ENCODE measurements at regions not wholly inside any gene's neighbourhood (a gene's known extent, or its start where the extent isn't known, plus 50 kb on each side); places are given as distances from the start of the nearest gene placed in this dataset.

- WGBS, 4 donors, result 53 to 64% (median 61%) methylated on average over 4 of the region's 4 CpGs
- H3K27me3 ChIP-seq, result no peaks in the 10 kb centered on the region
- peaks cover 0 to 10% of the 10 kb centered on the region in 2 donors for H3K4me1 ChIP-seq (replicated peaks in 1 of 2)
- TF ChIP-seq POLR2A (IDR thresholded peaks at IDR 0.05) (no peak), CTCF (IDR thresholded peaks at IDR 0.05) (no peak)
- intact Hi-C loops (cut with DNase I), result no loop called here
- no peaks in the 10 kb centered on the region for H3K9me3 ChIP-seq (replicated peaks in 1 of 3)
- H3K4me3 ChIP-seq, result no peak overlapping the region
- no peak overlapping the region for H3K27ac ChIP-seq
- DNase-seq, result no peak
- no peaks in the 10 kb centered on the region for H3K36me3 ChIP-seq (replicated peaks in 1 of 2)
These were observed 586.9 kb downstream of the TLE4 start for GRCh38 chr9:80158554-80159170.

GRCh38 chr9:80158131-80158530 is 586.4 kb downstream of the TLE4 start:
- TF ChIP-seq CTCF (IDR thresholded peaks at IDR 0.05), result no peak
- TF ChIP-seq POLR2A (IDR thresholded peaks at IDR 0.05), result no peak
- Histone ChIP-seq H3K4me3 (no peak overlapping the region), H3K27ac (no peak overlapping the region), H3K36me3 (replicated peaks in 1 of 2) (no peaks in the 10 kb centered on the region), H3K4me1 (replicated peaks in 1 of 2) (peaks cover 0 to 10% of the 10 kb centered on the region in 2 donors), H3K9me3 (replicated peaks in 1 of 3) (no peaks in the 10 kb centered on the region), H3K27me3 (no peaks in the 10 kb centered on the region)
- WGBS, 4 donors, result 48 to 57% (median 51%) methylated on average over 4 of the region's 4 CpGs
- intact Hi-C loops (cut with DNase I), result no loop called here
- no peak for DNase-seq

GRCh38 chr9:80157561-80157983 is 585.8 kb downstream of the TLE4 start:
- intact Hi-C loops (cut with DNase I), result no loop called here
- H3K4me1 ChIP-seq (replicated peaks in 1 of 2), result peaks cover 0 to 10% of the 10 kb centered on the region in 2 donors

GRCh38 chr9:80156756-80157472 is 585.1 kb downstream of the TLE4 start:
- H3K27me3 ChIP-seq, result no peaks in the 10 kb centered on the region
- WGBS, 4 donors, result 78 to 88% (median 83%) methylated on average over 2 of the region's 2 CpGs
- intact Hi-C loops (cut with DNase I), result no loop called here

More at GRCh38 chr9:80157561-80157983, 585.8 kb downstream of the TLE4 start:
- Histone ChIP-seq H3K27me3 (no peaks in the 10 kb centered on the region), H3K27ac (no peak overlapping the region), H3K4me3 (no peak overlapping the region), H3K36me3 (replicated peaks in 1 of 2) (no peaks in the 10 kb centered on the region), H3K9me3 (replicated peaks in 1 of 3) (no peaks in the 10 kb centered on the region)
- 23 to 35% (median 32%) methylated on average over 4 of the region's 4 CpGs for WGBS, 4 donors
- DNase-seq, result no peak
- TF ChIP-seq POLR2A (IDR thresholded peaks at IDR 0.05) (no peak), CTCF (IDR thresholded peaks at IDR 0.05) (no peak)

More at GRCh38 chr9:80156756-80157472, 585.1 kb downstream of the TLE4 start:
- H3K9me3 ChIP-seq (replicated peaks in 1 of 3), result no peaks in the 10 kb centered on the region
- H3K27ac ChIP-seq, result no peak overlapping the region
- H3K4me1 ChIP-seq (replicated peaks in 1 of 2), result peaks cover 0 to 10% of the 10 kb centered on the region in 2 donors
- H3K36me3 ChIP-seq (replicated peaks in 1 of 2), result no peaks in the 10 kb centered on the region
- TF ChIP-seq POLR2A (IDR thresholded peaks at IDR 0.05) (no peak), CTCF (IDR thresholded peaks at IDR 0.05) (no peak)
- DNase-seq, result no peak
- H3K4me3 ChIP-seq, result no peak overlapping the region

Data from adrenal gland (tissue), 9 donors.